ENCODE measurements at regions not wholly inside any gene's neighbourhood (a gene's known extent, or its start where the extent isn't known, plus 50 kb on each side); places are given as distances from the start of the nearest gene placed in this dataset.

- ChIA-PET POLR2A (no interaction called here), CTCF (no interaction called here)
- Histone ChIP-seq H3K27ac (ENCODE audit: low read length) (no peak overlapping the region), H3K27me3 (ENCODE audit: control insufficient read depth, insufficient read depth, low read length) (no peaks in the 10 kb centered on the region), H3K36me3 (ENCODE audit: control insufficient read depth, insufficient read depth, low read length) (no peaks in the 10 kb centered on the region), H3K9me3 (ENCODE audit: control insufficient read depth, insufficient read depth, low read depth, low read length) (no peaks in the 10 kb centered on the region), H3K4me1 (ENCODE audit: control insufficient read depth, insufficient read depth, low read length) (no peaks in the 10 kb centered on the region), H3K4me3 (ENCODE audit: low read depth in 2 of 2, low read length in 2 of 2) (no peak overlapping the region)
- DNase-seq (ENCODE audit: low read depth, low spot score) (no peak), ATAC-seq (no peak)
- TF ChIP-seq REST (IDR thresholded peaks at IDR 0.05; ENCODE audit: insufficient read depth in 1 of 2, low read depth in 2 of 2, low read length in 1 of 2) (no peak), POLR2AphosphoS5 (IDR thresholded peaks at IDR 0.05; ENCODE audit: low read depth, low read length) (no peak)
- in situ Hi-C loops (cut with HindIII; ENCODE audit: low pct_unique_long_range_greater_than_20kb, low sequenced_read_pairs) = no loop called here
- no TSS peak for BruUV-seq (replicated peaks)
- intact Hi-C loops (cut with micrococcal nuclease; ENCODE audit: unreplicated experiment) = no loop called here
Measured at GRCh38 chr5:145230781-145231180, 604.4 kb downstream of the PRELID2 start.

DNA sequence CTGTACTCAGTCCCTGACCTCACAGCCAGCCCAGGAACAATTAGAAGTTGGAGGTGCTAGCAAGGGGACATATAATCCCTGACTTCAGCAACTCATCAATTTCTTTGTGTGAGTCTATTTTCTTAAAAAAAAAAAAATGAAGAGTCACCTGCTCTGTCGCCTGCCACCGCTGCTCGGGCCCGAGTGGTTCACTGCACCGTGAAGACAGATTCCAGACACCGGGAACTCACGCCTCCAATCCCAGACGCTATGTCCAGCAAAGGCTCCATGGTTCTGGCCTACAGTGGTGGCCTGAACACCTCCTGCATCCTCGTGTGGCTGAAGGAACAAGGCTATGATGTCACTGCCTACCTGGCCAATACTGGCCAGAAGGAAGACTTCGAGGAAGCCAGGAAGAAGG, 606.6 kb downstream of the PRELID2 start:
- no peaks in the 10 kb centered on the region; the same call in 1 of the 2 replicates for H3K27me3 ChIP-seq (ENCODE audit: control insufficient read depth, insufficient read depth, low read length)
- intact Hi-C loops (cut with micrococcal nuclease; ENCODE audit: unreplicated experiment) (no loop called here), in situ Hi-C loops (cut with HindIII; ENCODE audit: low pct_unique_long_range_greater_than_20kb, low sequenced_read_pairs) (no loop called here)
- H3K4me3 ChIP-seq (ENCODE audit: low read depth in 2 of 2, low read length in 2 of 2) = no peak overlapping the region
- DNase-seq (ENCODE audit: low read depth, low spot score) (no peak), ATAC-seq (no peak)
- BruUV-seq (replicated peaks) = no TSS peak
- no peaks in the 10 kb centered on the region for H3K9me3 ChIP-seq (ENCODE audit: control insufficient read depth, insufficient read depth, low read depth, low read length)
- CTCF ChIA-PET = no interaction called here
- POLR2A ChIA-PET = no interaction called here
- no peak overlapping the region for H3K27ac ChIP-seq (ENCODE audit: low read length)
- no peaks in the 10 kb centered on the region for H3K36me3 ChIP-seq (ENCODE audit: control insufficient read depth, insufficient read depth, low read length)
- H3K4me1 ChIP-seq (ENCODE audit: control insufficient read depth, insufficient read depth, low read length) = no peaks in the 10 kb centered on the region
- TF ChIP-seq REST (IDR thresholded peaks at IDR 0.05; ENCODE audit: insufficient read depth in 1 of 2, low read depth in 2 of 2, low read length in 1 of 2) (no peak), TCF7L2 (IDR thresholded peaks at IDR 0.05; ENCODE audit: low read depth, low read length) (no peak), SIN3A (IDR thresholded peaks at IDR 0.05; ENCODE audit: borderline replicate concordance, insufficient read depth, low read depth, low read length) (no peak), POLR2AphosphoS5 (IDR thresholded peaks at IDR 0.05; ENCODE audit: low read depth, low read length) (no peak)
- TF ChIP-seq, protein P1, sequence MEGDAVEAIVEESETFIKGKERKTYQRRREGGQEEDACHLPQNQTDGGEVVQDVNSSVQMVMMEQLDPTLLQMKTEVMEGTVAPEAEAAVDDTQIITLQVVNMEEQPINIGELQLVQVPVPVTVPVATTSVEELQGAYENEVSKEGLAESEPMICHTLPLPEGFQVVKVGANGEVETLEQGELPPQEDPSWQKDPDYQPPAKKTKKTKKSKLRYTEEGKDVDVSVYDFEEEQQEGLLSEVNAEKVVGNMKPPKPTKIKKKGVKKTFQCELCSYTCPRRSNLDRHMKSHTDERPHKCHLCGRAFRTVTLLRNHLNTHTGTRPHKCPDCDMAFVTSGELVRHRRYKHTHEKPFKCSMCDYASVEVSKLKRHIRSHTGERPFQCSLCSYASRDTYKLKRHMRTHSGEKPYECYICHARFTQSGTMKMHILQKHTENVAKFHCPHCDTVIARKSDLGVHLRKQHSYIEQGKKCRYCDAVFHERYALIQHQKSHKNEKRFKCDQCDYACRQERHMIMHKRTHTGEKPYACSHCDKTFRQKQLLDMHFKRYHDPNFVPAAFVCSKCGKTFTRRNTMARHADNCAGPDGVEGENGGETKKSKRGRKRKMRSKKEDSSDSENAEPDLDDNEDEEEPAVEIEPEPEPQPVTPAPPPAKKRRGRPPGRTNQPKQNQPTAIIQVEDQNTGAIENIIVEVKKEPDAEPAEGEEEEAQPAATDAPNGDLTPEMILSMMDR (IDR thresholded peaks at IDR 0.05) = no peak
